Posterior vena cava (tissue), 2 donors: ENCODE measurements at regions not wholly inside any gene's neighbourhood (a gene's known extent, or its start where the extent isn't known, plus 50 kb on each side); places are given as distances from the start of the nearest gene placed in this dataset.
"Not testable (repeated sequence)": the region's sequence is repeated elsewhere in the genome, so short reads cannot be mapped to it uniquely, and the experiment has no call there.

Experiments used
- DNase-seq: peaks from one replicate; pipeline ENCODE4 v3.0.0-alpha.2; 2020; ENCODE audit warnings: low spot score
- intact Hi-C, 2 donors: fragments of 100-400 bp; cut with DNase I; formaldehyde crosslinking; loops; one replicate each; pipeline versions ENCODE4 v1.14.1 to v1.14.2; 2022 to 2023
- donor health status: DM: yes; HTN: yes; CAD: no.
- donor health status: DM: yes; HTN: yes; CAD: no.

DNA sequence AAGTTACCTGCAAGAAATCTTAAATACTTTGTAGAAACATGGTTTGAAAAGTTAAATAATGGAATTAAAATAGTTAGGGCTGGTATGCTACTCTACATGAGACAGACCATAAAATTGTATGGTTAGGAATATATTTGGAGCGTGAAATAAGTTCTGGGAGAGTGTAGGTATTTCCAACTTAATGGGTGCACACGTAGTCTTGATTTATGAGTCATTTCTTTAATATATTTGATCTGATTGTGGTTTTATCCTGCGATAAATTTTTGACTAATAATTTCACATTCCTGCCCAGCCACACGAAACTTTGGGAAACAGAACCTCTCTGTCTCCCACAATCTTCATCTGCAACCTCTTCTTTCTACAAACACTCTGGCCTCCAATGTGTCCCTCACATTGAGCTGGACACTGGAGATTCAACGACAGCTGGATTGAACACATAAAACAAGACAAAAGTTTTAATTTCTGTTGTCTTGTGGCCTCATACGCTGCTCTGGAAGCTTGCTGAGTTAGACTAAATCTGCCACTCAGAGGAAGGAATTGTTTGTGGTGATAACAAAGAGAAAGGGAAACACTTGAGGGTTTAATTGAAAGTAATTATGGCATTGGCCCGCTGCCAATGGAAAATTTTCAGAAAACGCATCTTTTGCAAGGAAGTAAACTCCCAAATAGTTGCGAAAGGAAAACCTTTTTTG, 201.8 kb upstream of the ZNF608 start:
- intact Hi-C loops: no loop called here
- no peak for DNase-seq

- no peak for DNase-seq
- intact Hi-C loops: no loop called here
These were observed 202.4 kb upstream of the ZNF608 start for GRCh38 chr5:124948754-124949275.

GRCh38 chr5:124949862-124950261, 203.4 kb upstream of the ZNF608 start:
- intact Hi-C loops: loop anchor here in 1 of 2 donors (5.0 kb wide), 1 partner anchor 1568 kb away; no protein-coding TSS in a partner anchor
- DNase-seq: no peak

- DNase-seq: no peak
- intact Hi-C loops: loop anchor here in 1 of 2 donors (5.0 kb wide), 1 partner anchor 1569 kb away; no protein-coding TSS in a partner anchor
These were observed 204.7 kb upstream of the ZNF608 start for GRCh38 chr5:124951105-124951504.

- intact Hi-C loops: loop anchor here in 1 of 2 donors (5.0 kb wide), 1 partner anchor 1569 kb away; no protein-coding TSS in a partner anchor
- no peak for DNase-seq
These were observed 205.2 kb upstream of the ZNF608 start for GRCh38 chr5:124951661-124952060.

DNA sequence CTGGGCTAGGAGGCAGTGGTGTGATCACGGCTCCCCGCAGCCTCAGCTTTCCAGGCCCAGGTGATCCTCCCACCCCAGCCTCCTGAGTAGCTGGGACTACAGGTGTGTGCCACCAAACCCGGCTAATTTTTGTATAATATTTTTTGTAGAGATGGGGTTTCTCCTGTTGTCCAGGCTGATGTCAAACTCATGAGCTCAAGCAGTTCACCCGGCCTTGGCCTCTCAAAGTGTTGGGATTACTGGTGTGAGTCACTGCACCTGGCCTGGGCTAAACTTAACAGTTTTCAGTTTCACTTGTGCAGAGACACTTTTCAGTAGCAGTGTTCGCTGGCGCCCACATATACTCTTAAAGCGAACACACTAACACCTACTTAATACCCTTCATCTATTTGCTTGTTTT, 205.6 kb upstream of the ZNF608 start:
- intact Hi-C loops: loop anchor here in 1 of 2 donors (5.0 kb wide), 1 partner anchor 1570 kb away; no protein-coding TSS in a partner anchor

DNA sequence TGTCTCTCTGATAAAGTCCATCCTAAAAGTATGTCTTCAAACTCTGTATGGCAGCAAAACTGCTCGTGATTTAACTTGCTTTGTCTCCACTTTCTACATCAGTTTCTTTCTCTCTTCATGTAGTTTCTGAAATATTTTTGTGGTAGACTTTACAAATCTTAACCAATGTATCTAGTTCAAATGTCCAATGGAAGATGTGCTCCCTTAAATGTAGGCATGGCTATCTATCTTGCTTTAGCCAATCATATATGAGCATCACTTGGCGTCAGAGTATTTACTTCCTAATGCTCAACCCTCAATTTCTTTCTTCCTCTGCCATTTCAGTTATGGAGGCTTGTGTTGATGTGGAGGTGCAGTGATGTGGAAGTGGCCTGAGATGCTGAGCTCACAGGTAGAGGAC, 206.1 kb upstream of the ZNF608 start:
- intact Hi-C loops: loop anchor here in 1 of 2 donors (5.0 kb wide), 1 partner anchor 1570 kb away; no protein-coding TSS in a partner anchor
- no peak for DNase-seq

More for the DNA sequence above, 205.6 kb upstream of the ZNF608 start:
- DNase-seq: no peak

- intact Hi-C loops: loop anchor here in 1 of 2 donors (5.0 kb wide), 1 partner anchor 1572 kb away; no protein-coding TSS in a partner anchor
- DNase-seq: no peak
These were observed 208.3 kb upstream of the ZNF608 start for GRCh38 chr5:124954784-124955183.

- intact Hi-C loops: no loop called here
- DNase-seq: no peak
These were observed 210.1 kb upstream of the ZNF608 start for GRCh38 chr5:124956471-124957029.

DNA sequence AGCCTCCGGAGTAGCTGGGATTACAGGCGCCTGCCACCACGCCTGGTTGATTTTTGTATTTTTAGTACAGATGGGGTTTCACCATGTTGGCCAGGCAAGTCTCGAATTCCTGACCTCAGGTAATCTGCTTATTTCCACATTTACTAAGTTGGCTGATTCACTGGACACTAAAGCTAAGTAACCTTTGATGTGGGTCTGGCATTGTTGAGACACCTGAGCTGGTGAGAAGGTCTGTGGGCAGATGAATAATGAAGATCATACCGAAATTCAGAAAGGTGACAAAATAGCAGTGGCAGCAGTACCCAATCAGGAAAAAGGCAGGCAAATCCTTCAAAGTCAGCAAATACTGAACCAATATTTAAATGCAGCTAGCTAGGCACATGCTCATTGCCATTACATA, 210.6 kb upstream of the ZNF608 start:
- no peak for DNase-seq
- intact Hi-C loops: no loop called here

DNA sequence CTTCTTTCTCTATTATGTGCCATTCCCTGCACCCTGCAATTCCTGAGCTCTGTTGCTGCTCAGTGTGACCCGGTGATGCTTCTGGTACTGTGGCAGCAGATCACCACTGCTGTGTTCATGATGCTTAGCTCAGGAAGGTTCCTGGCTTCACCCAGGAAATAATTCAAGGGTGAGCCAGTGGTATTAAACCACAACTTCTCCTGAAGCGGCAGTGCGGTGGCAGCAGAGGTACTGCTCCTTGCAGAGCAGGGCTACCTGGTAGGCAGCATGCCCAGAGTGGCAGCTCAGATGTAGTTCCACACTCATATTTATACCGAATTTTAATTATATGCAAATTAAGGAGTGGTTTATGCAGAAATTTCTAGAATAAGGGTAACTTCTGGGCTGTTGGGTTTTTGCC, 213.8 kb upstream of the ZNF608 start:
- intact Hi-C loops: no loop called here
- DNase-seq: no peak

- DNase-seq: no peak
- intact Hi-C loops: no loop called here
These were observed 215.1 kb upstream of the ZNF608 start for GRCh38 chr5:124961521-124961920.

DNA sequence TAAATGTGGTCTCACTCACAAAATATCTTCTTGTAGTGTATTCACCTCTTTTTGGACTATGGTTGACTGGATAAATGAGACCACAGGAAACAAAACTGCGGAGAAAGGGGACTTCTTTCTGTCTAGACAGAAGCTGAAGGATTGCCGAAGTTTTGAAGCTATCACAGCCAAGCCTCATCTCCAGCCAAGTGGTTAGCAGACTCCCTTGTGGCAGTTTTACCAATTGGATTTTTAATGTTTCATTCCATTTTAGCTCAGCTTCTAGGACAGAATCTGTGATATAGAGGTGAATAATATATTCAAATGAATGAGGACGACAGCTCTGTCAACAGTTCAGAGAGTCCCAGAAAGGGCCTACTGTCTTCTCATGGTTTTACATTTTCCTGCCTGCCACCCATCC, 215.7 kb upstream of the ZNF608 start:
- DNase-seq: no peak
- intact Hi-C loops: no loop called here

- intact Hi-C loops: no loop called here
These were observed 216.3 kb upstream of the ZNF608 start for GRCh38 chr5:124962735-124963134.

GRCh38 chr5:124963236-124963919, 216.9 kb upstream of the ZNF608 start:
- no peak for DNase-seq
- intact Hi-C loops: no loop called here

More at GRCh38 chr5:124962735-124963134, 216.3 kb upstream of the ZNF608 start:
- DNase-seq: no peak

DNA sequence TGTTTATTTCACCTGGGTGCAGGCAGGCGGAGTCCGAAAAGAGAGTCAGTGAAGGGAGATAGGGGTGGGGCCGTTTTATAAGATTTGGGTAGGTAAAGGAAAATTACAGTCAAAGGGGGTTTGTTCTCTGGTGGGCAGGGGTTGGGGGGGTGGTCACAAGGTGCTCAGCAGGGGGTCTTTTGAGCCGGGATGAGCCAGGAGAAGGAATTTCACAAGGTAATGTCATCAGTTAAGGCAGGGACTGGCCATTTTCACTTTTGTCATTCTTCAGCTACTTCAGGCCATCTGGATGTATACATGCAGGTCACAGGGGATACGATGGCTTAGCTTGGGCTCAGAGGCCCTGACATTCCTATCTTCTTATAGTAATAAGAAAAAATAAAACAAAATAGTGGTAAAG, 220.3 kb upstream of the ZNF608 start:
- DNase-seq, intact Hi-C loops: not testable (repeated sequence)

DNA sequence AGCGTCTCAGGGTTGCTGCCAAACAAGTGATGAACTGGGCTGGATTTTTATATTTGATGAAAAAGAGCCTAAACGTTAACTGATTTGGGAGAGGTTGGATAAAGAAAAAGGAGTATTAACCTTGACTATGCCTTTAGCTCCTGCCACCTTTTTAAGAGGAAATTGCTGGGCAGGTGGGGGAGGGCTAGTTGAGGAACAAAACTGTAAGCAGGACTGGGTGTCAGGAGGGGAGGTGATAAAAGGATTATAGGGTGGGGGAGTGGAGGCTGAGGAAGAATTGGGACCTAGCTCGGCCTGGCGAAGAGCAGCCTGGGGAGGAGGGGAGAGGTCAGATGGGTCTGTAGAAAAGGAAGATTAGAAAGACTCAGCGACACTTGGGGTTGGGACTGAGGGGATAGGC, 223.9 kb upstream of the ZNF608 start:
- intact Hi-C loops, DNase-seq: not testable (repeated sequence)

DNA sequence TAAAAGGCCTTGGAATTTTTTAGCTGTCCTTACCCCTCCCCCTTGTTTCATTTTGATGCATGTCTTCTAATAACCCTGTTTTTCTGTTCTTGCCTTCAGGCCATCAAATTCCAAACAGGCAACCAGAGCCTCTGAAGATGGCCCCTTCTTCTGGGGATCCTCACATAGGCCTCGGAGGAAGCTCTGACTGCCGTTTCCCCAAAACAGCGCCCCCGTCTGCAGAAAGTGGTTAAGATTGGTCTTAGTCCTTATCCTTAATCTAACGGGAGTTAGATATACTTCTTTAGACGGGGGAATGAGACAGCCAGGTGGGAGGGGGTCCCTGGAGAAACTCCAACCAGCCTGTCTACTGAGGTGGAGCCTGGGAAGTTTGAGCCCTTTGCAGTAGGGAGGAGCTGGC, 226.3 kb upstream of the ZNF608 start:
- intact Hi-C loops: no loop called here
- no peak for DNase-seq

DNA sequence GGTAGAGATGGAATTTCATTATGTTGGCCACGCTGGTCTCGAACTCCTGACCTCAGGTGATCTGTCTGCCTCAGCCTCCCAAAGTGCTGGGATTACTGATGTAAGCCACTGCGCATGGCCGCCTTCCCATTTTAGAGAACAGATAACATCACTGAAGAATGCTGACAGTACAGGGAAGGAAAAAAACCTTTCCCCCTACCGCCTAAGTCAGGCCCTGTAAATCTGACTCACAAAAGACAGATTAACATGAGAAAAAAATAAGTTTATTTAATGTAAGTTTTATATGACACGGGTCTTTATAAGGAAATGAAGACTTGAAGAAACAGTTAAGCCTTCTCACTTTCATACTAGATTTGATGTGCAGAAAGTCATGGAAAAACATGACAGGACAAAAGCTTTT, 227.2 kb upstream of the ZNF608 start:
- intact Hi-C loops: no loop called here
- no peak for DNase-seq

DNA sequence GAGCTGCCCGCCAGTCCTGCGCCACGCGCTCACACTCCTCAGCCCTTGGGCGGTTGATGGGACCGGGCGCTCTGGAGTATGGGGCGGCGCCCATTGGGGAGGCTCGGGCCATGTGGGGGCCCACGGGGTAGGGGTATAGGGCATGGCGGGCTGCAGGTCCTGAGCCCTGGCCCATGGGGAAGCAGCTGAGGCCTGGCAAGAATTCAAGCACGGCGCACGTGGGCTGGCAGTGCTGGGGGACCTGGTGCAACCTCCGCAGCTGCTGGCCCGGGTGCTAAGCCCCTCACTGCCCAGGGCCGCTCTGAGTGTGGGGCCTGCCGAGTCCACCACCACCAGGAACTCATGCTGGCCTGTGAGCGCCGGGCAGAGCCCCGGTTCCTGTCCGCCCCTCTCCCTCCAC, 229.6 kb upstream of the ZNF608 start:
- intact Hi-C loops: no loop called here
- no peak for DNase-seq
